ENCODE measurements at regions not wholly inside any gene's neighbourhood (a gene's known extent, or its start where the extent isn't known, plus 50 kb on each side); places are given as distances from the start of the nearest gene placed in this dataset.

GRCh38 chr2:191611614-191612013 lies 66.3 kb upstream of the NABP1 start:
- DNase-seq (ENCODE audit: low read depth), result no peak

- DNase-seq (ENCODE audit: low read depth), result peak; percentile 98
Measured at GRCh38 chr2:191612496-191612895, 65.4 kb upstream of the NABP1 start.

GRCh38 chr2:191614759-191615158 lies 63.2 kb upstream of the NABP1 start:
- no peak for DNase-seq (ENCODE audit: low read depth)

- DNase-seq (ENCODE audit: low read depth), result no peak
Measured at GRCh38 chr2:191615596-191615995, 62.3 kb upstream of the NABP1 start.

- DNase-seq (ENCODE audit: low read depth), result no peak
Measured at GRCh38 chr2:191617575-191617974, 60.4 kb upstream of the NABP1 start.

- DNase-seq (ENCODE audit: low read depth), result no peak
Measured at GRCh38 chr2:191618046-191618780, 59.7 kb upstream of the NABP1 start.

GRCh38 chr2:191618786-191619185 lies 59.1 kb upstream of the NABP1 start:
- no peak for DNase-seq (ENCODE audit: low read depth)

GRCh38 chr2:191620144-191620543 lies 57.8 kb upstream of the NABP1 start:
- no peak for DNase-seq (ENCODE audit: low read depth)

GRCh38 chr2:191622374-191623320 lies 55.3 kb upstream of the NABP1 start:
- DNase-seq (ENCODE audit: low read depth), result no peak

- DNase-seq (ENCODE audit: low read depth), result no peak
Measured at GRCh38 chr2:191625016-191625415, 52.9 kb upstream of the NABP1 start.

GRCh38 chr2:191625446-191625845 lies 52.5 kb upstream of the NABP1 start:
- DNase-seq (ENCODE audit: low read depth), result no peak

- peak; percentile 83 for DNase-seq (ENCODE audit: low read depth)
Measured at GRCh38 chr2:191626497-191627151, 51.3 kb upstream of the NABP1 start.

- no peak for DNase-seq (ENCODE audit: low read depth)
Measured at GRCh38 chr2:191627518-191627917, 50.4 kb upstream of the NABP1 start.

All from ELR (cell line).